SU-DHL-6 (cell line): ENCODE measurements at regions not wholly inside any gene's neighbourhood (a gene's known extent, or its start where the extent isn't known, plus 50 kb on each side); places are given as distances from the start of the nearest gene placed in this dataset.

Source experiments
- EZH2phosphoT487 ChIP-seq: fragments of 200-600 bp; sonication (generic), shearing (Covaris generic); conservative IDR thresholded peaks from 2 replicates; pipeline ENCODE4 v1.6.1; 2018; ENCODE audit warnings: mild to moderate bottlenecking, antibody characterized with exemption, low read length, moderate library complexity, mixed read lengths
- TF ChIP-seq, protein P1 (sequence below): fragments of 200-600 bp; sonication (generic); IDR thresholded peaks from one replicate; pipeline ENCODE4 v1.5.1; 2017; ENCODE audit warnings: antibody characterized with exemption, mild to moderate bottlenecking, low read length, moderate library complexity; ENCODE audit not compliant: insufficient read depth, poor library complexity, severe bottlenecking

DNA sequence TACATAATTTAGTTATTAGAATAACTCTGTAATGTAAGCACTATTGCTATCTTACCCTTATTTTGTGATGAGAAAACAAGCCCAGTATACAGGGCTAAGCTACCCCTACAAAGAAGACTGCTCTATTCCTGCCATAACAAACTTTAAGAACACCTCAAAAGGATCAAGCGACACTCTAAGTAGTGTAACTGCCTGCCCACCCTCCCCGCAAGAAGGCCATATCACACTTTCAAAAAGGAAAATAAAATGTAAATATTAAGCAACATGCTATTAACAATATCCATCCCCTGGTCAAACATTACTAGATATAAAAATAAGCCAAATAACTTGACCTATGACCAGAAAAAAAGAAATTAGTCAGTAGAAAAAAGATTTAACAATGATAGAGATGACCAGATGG lies 741.7 kb upstream of the CNTNAP5 start:
- TF ChIP-seq, protein P1, sequence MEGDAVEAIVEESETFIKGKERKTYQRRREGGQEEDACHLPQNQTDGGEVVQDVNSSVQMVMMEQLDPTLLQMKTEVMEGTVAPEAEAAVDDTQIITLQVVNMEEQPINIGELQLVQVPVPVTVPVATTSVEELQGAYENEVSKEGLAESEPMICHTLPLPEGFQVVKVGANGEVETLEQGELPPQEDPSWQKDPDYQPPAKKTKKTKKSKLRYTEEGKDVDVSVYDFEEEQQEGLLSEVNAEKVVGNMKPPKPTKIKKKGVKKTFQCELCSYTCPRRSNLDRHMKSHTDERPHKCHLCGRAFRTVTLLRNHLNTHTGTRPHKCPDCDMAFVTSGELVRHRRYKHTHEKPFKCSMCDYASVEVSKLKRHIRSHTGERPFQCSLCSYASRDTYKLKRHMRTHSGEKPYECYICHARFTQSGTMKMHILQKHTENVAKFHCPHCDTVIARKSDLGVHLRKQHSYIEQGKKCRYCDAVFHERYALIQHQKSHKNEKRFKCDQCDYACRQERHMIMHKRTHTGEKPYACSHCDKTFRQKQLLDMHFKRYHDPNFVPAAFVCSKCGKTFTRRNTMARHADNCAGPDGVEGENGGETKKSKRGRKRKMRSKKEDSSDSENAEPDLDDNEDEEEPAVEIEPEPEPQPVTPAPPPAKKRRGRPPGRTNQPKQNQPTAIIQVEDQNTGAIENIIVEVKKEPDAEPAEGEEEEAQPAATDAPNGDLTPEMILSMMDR = no peak
- TF ChIP-seq EZH2phosphoT487 = no peak
